IPS DF 4.7 (cell line): ENCODE measurements at regions not wholly inside any gene's neighbourhood (a gene's known extent, or its start where the extent isn't known, plus 50 kb on each side); places are given as distances from the start of the nearest gene placed in this dataset.
"Not testable (repeated sequence)": the region's sequence is repeated elsewhere in the genome, so short reads cannot be mapped to it uniquely, and the experiment has no call there.

Source experiments
- DNase-seq: peaks from one replicate; pipeline ENCODE4 v3.0.0-alpha.2; 2013; ENCODE audit warnings: low spot score; ENCODE audit errors: extremely low read depth

GRCh38 chr12:89289720-89290119 is 62.6 kb downstream of the DUSP6 start:
- no peak for DNase-seq

- no peak for DNase-seq
Observed at GRCh38 chr12:89288959-89289358, 63.3 kb downstream of the DUSP6 start.

GRCh38 chr12:89286501-89286900 is 65.8 kb downstream of the DUSP6 start:
- no peak for DNase-seq

- no peak for DNase-seq
Observed at GRCh38 chr12:89281539-89281867, 70.8 kb downstream of the DUSP6 start.

GRCh38 chr12:89280833-89281538 is 71.3 kb downstream of the DUSP6 start:
- no peak for DNase-seq

- no peak for DNase-seq
Observed at GRCh38 chr12:89279499-89279898, 72.8 kb downstream of the DUSP6 start.

GRCh38 chr12:89278862-89279261 is 73.4 kb downstream of the DUSP6 start:
- DNase-seq = no peak

- no peak for DNase-seq
Observed at GRCh38 chr12:89278169-89278568, 74.1 kb downstream of the DUSP6 start.

- no peak for DNase-seq
Observed at GRCh38 chr12:89276860-89277259, 75.4 kb downstream of the DUSP6 start.

- DNase-seq = no peak
Observed at GRCh38 chr12:89273525-89273924, 78.8 kb downstream of the DUSP6 start.

GRCh38 chr12:89270548-89270947 is 81.8 kb downstream of the DUSP6 start:
- DNase-seq = no peak

- no peak for DNase-seq
Observed at GRCh38 chr12:89269174-89269573, 83.1 kb downstream of the DUSP6 start.

- no peak for DNase-seq
Observed at GRCh38 chr12:89267404-89267803, 84.9 kb downstream of the DUSP6 start.

- DNase-seq = not testable (repeated sequence)
Observed at GRCh38 chr12:89266574-89267188, 85.6 kb downstream of the DUSP6 start.

GRCh38 chr12:89264837-89265236 is 87.5 kb downstream of the DUSP6 start:
- no peak for DNase-seq

GRCh38 chr12:89263900-89264299 is 88.4 kb downstream of the DUSP6 start:
- no peak for DNase-seq

GRCh38 chr12:89262855-89263552 is 89.3 kb downstream of the DUSP6 start:
- no peak for DNase-seq

- no peak for DNase-seq
Observed at GRCh38 chr12:89261982-89262381, 90.3 kb downstream of the DUSP6 start.

- DNase-seq = no peak
Observed at GRCh38 chr12:89260841-89261637, 91.3 kb downstream of the DUSP6 start.

- DNase-seq = no peak
Observed at GRCh38 chr12:89259821-89260220, 92.5 kb downstream of the DUSP6 start.

- DNase-seq = no peak
Observed at GRCh38 chr12:89258240-89258969, 93.9 kb downstream of the DUSP6 start.
